ENCODE measurements at regions not wholly inside any gene's neighbourhood (a gene's known extent, or its start where the extent isn't known, plus 50 kb on each side); places are given as distances from the start of the nearest gene placed in this dataset.

- H3K4me1 ChIP-seq (replicated peaks in 1 of 2) = no peaks in the 10 kb centered on the region
- H3K36me3 ChIP-seq (replicated peaks in 1 of 2) = no peaks in the 10 kb centered on the region
- no peaks in the 10 kb centered on the region for H3K27me3 ChIP-seq
- WGBS, 4 donors = 69 to 85% (median 75%) methylated on average over 1 of the region's 1 CpG
- no peak for DNase-seq
- H3K4me3 ChIP-seq = no peak overlapping the region
- H3K27ac ChIP-seq = no peak overlapping the region
- intact Hi-C loops (cut with DNase I) = no loop called here
- TF ChIP-seq, protein P1, sequence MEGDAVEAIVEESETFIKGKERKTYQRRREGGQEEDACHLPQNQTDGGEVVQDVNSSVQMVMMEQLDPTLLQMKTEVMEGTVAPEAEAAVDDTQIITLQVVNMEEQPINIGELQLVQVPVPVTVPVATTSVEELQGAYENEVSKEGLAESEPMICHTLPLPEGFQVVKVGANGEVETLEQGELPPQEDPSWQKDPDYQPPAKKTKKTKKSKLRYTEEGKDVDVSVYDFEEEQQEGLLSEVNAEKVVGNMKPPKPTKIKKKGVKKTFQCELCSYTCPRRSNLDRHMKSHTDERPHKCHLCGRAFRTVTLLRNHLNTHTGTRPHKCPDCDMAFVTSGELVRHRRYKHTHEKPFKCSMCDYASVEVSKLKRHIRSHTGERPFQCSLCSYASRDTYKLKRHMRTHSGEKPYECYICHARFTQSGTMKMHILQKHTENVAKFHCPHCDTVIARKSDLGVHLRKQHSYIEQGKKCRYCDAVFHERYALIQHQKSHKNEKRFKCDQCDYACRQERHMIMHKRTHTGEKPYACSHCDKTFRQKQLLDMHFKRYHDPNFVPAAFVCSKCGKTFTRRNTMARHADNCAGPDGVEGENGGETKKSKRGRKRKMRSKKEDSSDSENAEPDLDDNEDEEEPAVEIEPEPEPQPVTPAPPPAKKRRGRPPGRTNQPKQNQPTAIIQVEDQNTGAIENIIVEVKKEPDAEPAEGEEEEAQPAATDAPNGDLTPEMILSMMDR (IDR thresholded peaks at IDR 0.05) = no peak
- no peak for TF ChIP-seq POLR2A (IDR thresholded peaks at IDR 0.05)
- H3K9me3 ChIP-seq (replicated peaks in 1 of 3) = no peaks in the 10 kb centered on the region
These were observed 299.2 kb upstream of the KLHL1 start for GRCh38 chr13:70407486-70407885.

DNA sequence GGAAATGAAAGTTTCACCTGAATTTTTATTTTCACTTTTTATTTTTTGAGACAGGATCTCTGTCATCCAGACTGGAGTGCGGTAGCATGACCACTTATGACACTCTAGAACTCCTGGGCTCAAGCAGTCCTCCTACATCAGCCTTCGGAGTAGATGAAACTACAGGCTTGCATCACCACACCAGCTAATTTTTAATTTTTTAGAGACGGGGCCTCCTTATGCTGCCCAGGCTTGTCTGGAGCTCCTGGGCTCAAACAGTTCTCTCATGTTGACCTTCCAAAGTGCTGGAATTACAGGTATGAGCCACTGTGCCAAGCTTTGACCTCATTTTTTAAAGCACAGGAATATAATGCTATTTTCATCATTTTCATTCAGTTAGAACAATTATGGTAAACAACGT, 297.0 kb upstream of the KLHL1 start:
- WGBS, 4 donors = 73 to 82% (median 76%) methylated on average over 4 of the region's 4 CpGs
- no peaks in the 10 kb centered on the region for H3K27me3 ChIP-seq
- TF ChIP-seq, protein P1 (IDR thresholded peaks at IDR 0.05) = no peak
- no peak for TF ChIP-seq POLR2A (IDR thresholded peaks at IDR 0.05)
- no peak for DNase-seq
- H3K4me1 ChIP-seq (replicated peaks in 1 of 2) = no peaks in the 10 kb centered on the region
- H3K9me3 ChIP-seq (replicated peaks in 1 of 3) = no peaks in the 10 kb centered on the region
- no peak overlapping the region for H3K4me3 ChIP-seq
- H3K27ac ChIP-seq = no peak overlapping the region
- intact Hi-C loops (cut with DNase I) = no loop called here
- no peaks in the 10 kb centered on the region for H3K36me3 ChIP-seq (replicated peaks in 1 of 2)

DNA sequence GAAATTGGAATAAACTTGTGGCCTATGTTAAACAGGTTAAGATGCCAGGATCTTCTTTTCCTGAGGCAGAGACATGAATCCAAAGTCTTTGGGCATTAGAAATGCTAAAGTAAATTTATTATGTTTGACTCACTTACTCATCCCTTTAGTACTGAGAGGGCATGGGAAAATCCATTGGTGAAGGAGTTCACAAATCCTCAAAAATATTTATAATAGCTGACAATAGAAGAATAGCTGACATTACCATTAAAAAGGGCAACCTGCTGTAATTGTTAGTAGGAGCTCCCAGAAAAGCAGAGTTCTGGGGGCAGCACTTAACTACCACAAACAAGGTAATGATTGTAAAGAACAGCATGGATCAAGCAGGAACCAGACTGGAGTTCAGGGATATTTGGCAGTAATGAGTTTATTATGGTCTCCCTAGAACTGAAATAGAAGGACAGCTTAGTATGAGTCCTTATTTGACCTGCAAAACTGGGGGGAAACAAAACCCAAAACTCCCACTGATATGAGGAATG, 285.8 kb upstream of the KLHL1 start:
- TF ChIP-seq, protein P1 (IDR thresholded peaks at IDR 0.05) = no peak
- TF ChIP-seq POLR2A (IDR thresholded peaks at IDR 0.05) = no peak
- DNase-seq = no peak
- Histone ChIP-seq H3K36me3 (replicated peaks in 1 of 2) (no peaks in the 10 kb centered on the region), H3K9me3 (replicated peaks in 1 of 3) (no peaks in the 10 kb centered on the region), H3K4me1 (replicated peaks in 1 of 2) (no peaks in the 10 kb centered on the region), H3K27me3 (no peaks in the 10 kb centered on the region), H3K4me3 (no peak overlapping the region), H3K27ac (no peak overlapping the region)
- intact Hi-C loops (cut with DNase I) = no loop called here

DNA sequence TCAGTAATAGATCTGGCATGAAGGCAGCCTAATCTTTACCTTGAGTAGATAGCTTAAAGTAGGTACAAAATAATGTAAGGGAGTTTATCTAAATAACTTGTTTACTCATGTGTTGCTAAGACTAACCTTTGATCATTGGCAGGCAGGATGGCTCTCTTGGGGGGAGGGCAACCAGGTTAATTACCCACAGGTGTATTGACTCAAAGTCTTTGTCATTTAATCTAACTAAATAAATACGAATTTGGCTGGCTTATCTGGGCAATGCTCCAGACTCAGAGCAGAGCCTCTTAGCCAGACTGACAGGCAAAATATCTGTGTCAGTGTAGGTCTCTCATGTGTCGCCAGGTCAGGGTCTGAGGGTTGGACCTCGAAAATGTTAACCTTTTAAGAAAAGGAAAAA, 283.4 kb upstream of the KLHL1 start:
- Histone ChIP-seq H3K27ac (no peak overlapping the region), H3K36me3 (replicated peaks in 1 of 2) (no peaks in the 10 kb centered on the region), H3K27me3 (no peaks in the 10 kb centered on the region), H3K4me1 (replicated peaks in 1 of 2) (no peaks in the 10 kb centered on the region), H3K4me3 (no peak overlapping the region), H3K9me3 (replicated peaks in 1 of 3) (no peaks in the 10 kb centered on the region)
- intact Hi-C loops (cut with DNase I) = no loop called here
- no peak for TF ChIP-seq POLR2A (IDR thresholded peaks at IDR 0.05)
- TF ChIP-seq, protein P1 (IDR thresholded peaks at IDR 0.05) = no peak
- no peak for DNase-seq
- 23 to 34% (median 24%) methylated on average over 3 of the region's 3 CpGs for WGBS, 4 donors
